Fibroblast of the aortic adventitia (primary cell): ENCODE measurements at regions not wholly inside any gene's neighbourhood (a gene's known extent, or its start where the extent isn't known, plus 50 kb on each side); places are given as distances from the start of the nearest gene placed in this dataset.

Experiments used
- DNase-seq: peaks from one replicate; pipeline ENCODE4 v3.0.0-alpha.2; 2010; ENCODE audit warnings: low read depth
- H3K4me3 ChIP-seq: 2 replicates; pipeline ENCODE4 v1.5.1; 2011; ENCODE audit warnings: low read depth, mild to moderate bottlenecking, control low read depth, low read length, moderate library complexity
- CTCF ChIP-seq: IDR thresholded peaks from 2 replicates; pipeline ENCODE4 v1.5.1; 2011; ENCODE audit warnings: mild to moderate bottlenecking, low read length, control low read depth, inconsistent platforms; ENCODE audit not compliant: insufficient read depth

- DNase-seq = no peak
- no peak for TF ChIP-seq CTCF
Measured at GRCh38 chr13:111960152-111960772, 106.7 kb upstream of the SOX1 start.

GRCh38 chr13:111961236-111961635 lies 105.7 kb upstream of the SOX1 start:
- H3K4me3 ChIP-seq = no peak overlapping the region
- no peak for DNase-seq
- TF ChIP-seq CTCF = no peak

More at GRCh38 chr13:111960152-111960772, 106.7 kb upstream of the SOX1 start:
- no peak overlapping the region for H3K4me3 ChIP-seq

GRCh38 chr13:111961651-111962192 lies 105.2 kb upstream of the SOX1 start:
- no peak for TF ChIP-seq CTCF
- no peak for DNase-seq
- no peak overlapping the region for H3K4me3 ChIP-seq

- DNase-seq = no peak
- no peak for TF ChIP-seq CTCF
Measured at GRCh38 chr13:111962431-111962891, 104.5 kb upstream of the SOX1 start.

GRCh38 chr13:111963031-111963430 lies 103.9 kb upstream of the SOX1 start:
- no peak for DNase-seq
- TF ChIP-seq CTCF = no peak
- H3K4me3 ChIP-seq = no peak overlapping the region

More at GRCh38 chr13:111962431-111962891, 104.5 kb upstream of the SOX1 start:
- H3K4me3 ChIP-seq = no peak overlapping the region

- no peak overlapping the region for H3K4me3 ChIP-seq
- no peak for TF ChIP-seq CTCF
- no peak for DNase-seq
Measured at GRCh38 chr13:111964411-111965035, 102.4 kb upstream of the SOX1 start.
